Activated naive CD4-positive, alpha-beta T cell treated with anti-CD3 and anti-CD28 coated beads, Interleukin-2, amount 50 U/mL, for 24 hours (primary cell): ENCODE measurements at regions not wholly inside any gene's neighbourhood (a gene's known extent, or its start where the extent isn't known, plus 50 kb on each side); places are given as distances from the start of the nearest gene placed in this dataset.

Experiments used
- H3K27ac Mint-ChIP-seq: one replicate; pipeline ENCODE4 v1.8.0; 2021; ENCODE audit warnings: mild to moderate bottlenecking, mixed read lengths
- H3K27me3 Mint-ChIP-seq: one replicate; pipeline ENCODE4 v1.8.0; 2021; ENCODE audit warnings: mixed read lengths
- H3K36me3 Mint-ChIP-seq: one replicate; pipeline ENCODE4 v1.8.0; 2021; ENCODE audit warnings: mixed read lengths
- H3K4me1 Mint-ChIP-seq: one replicate; pipeline ENCODE4 v1.8.0; 2021; ENCODE audit warnings: mixed read lengths
- H3K4me3 Mint-ChIP-seq: one replicate; pipeline ENCODE4 v1.8.0; 2021; ENCODE audit warnings: mild to moderate bottlenecking, mixed read lengths
- H3K9me3 Mint-ChIP-seq: one replicate; pipeline ENCODE4 v1.8.0; 2021; ENCODE audit warnings: mixed read lengths

DNA sequence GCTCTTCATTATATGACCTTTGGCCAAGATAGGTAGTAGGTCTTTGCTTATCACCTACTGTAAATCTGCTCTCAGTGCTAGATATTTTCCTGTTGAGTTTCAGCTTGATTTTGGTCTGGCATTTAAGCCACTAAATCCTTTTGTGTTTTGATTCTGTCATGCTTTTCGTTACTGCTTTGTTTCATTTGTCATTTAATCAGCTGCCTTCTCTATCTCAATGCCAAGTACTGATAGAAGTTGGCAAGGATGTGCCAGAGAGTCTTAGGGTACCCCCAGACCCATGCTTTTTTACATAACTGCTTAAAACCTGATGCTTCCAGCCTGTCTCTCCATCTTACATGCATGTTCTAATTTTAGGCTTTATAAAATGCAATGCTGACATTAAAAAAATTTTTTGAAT lies 300.1 kb upstream of the SASH1 start:
- H3K36me3 Mint-ChIP-seq, result no peaks in the 10 kb centered on the region
- no peak overlapping the region for H3K27ac Mint-ChIP-seq
- no peak overlapping the region for H3K4me3 Mint-ChIP-seq
- no peaks in the 10 kb centered on the region for H3K4me1 Mint-ChIP-seq
- H3K9me3 Mint-ChIP-seq, result peaks cover 9% of the 10 kb centered on the region
- no peaks in the 10 kb centered on the region for H3K27me3 Mint-ChIP-seq

DNA sequence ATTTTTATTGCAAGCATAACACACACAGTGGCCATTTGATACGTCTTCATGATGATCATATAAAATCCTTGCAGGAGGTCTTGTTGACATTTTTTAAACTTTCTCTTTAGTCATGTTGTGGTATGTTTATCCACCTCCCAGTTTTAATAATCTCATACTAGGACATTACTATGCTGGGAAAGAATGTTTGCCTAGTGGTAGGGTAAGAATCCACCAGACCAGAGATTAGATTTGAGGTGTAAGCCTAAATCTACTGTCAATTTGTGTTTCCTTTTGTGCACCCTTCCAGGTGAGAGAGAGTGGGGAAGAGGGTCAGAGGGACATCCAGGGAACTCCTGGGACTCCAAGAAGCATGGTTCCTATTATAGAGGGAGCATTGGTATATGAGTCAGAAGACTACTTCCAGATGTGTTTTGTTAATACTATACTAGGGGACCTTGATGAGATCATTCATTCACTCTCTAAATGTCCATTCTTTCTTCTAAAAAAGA lies 298.3 kb upstream of the SASH1 start:
- no peaks in the 10 kb centered on the region for H3K36me3 Mint-ChIP-seq
- H3K27me3 Mint-ChIP-seq, result no peaks in the 10 kb centered on the region
- H3K4me1 Mint-ChIP-seq, result no peaks in the 10 kb centered on the region
- no peak overlapping the region for H3K4me3 Mint-ChIP-seq
- peaks cover 9% of the 10 kb centered on the region for H3K9me3 Mint-ChIP-seq
- no peak overlapping the region for H3K27ac Mint-ChIP-seq

GRCh38 chr6:148044921-148045320 lies 297.7 kb upstream of the SASH1 start:
- Mint-ChIP-seq H3K4me3 (no peak overlapping the region), H3K9me3 (peaks cover 15% of the 10 kb centered on the region), H3K36me3 (no peaks in the 10 kb centered on the region), H3K27ac (no peak overlapping the region), H3K4me1 (no peaks in the 10 kb centered on the region), H3K27me3 (no peaks in the 10 kb centered on the region)

DNA sequence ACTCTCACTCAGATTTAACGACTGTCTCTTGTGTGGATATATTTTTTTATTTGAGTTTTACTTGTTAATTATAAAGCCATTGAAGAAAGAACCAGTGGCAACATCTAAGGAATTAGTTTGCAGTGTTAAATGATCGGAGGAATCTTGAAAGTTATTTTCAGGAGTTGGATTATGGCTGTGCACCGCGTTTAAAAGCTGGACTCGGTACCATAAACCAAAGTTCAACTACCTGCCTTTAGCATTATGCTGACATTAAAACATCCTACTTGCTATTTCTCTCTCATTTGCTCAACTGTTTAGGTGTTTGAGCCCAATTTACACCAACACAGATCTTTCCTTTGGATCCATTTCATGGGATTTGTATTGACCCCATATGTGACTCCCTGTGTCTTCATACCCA lies 289.4 kb upstream of the SASH1 start:
- Mint-ChIP-seq H3K27ac (no peak overlapping the region), H3K36me3 (no peaks in the 10 kb centered on the region), H3K27me3 (no peaks in the 10 kb centered on the region), H3K9me3 (peaks cover 8% of the 10 kb centered on the region), H3K4me3 (no peak overlapping the region), H3K4me1 (no peaks in the 10 kb centered on the region)

DNA sequence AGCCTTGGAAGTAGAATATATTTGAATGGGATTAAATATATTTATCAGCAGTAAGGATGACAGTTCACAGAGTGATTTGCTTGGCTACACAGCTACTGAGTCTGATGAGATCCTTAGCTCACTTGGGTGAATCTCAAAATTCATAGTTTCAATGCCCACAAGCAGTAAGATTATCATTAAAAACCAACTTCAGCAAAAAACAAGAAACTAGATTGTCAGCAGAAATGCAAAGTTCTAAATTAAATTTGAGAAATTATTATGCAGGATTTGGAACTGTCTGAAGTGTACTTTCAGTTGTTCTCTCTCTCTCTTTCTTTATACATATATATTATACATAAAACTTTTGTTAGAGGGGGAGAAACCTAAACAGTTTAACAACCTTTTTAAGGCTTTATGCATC lies 288.8 kb upstream of the SASH1 start:
- no peaks in the 10 kb centered on the region for H3K27me3 Mint-ChIP-seq
- no peaks in the 10 kb centered on the region for H3K4me1 Mint-ChIP-seq
- H3K27ac Mint-ChIP-seq, result no peak overlapping the region
- H3K4me3 Mint-ChIP-seq, result no peak overlapping the region
- no peaks in the 10 kb centered on the region for H3K36me3 Mint-ChIP-seq
- H3K9me3 Mint-ChIP-seq, result peaks cover 8% of the 10 kb centered on the region

- Mint-ChIP-seq H3K27me3 (no peaks in the 10 kb centered on the region), H3K9me3 (peaks cover 12% of the 10 kb centered on the region), H3K36me3 (no peaks in the 10 kb centered on the region), H3K27ac (no peak overlapping the region), H3K4me1 (no peaks in the 10 kb centered on the region), H3K4me3 (no peak overlapping the region)
These were observed 288.4 kb upstream of the SASH1 start for GRCh38 chr6:148054219-148054618.

- Mint-ChIP-seq H3K27me3 (no peaks in the 10 kb centered on the region), H3K36me3 (no peaks in the 10 kb centered on the region), H3K27ac (no peak overlapping the region), H3K9me3 (peaks cover 8% of the 10 kb centered on the region), H3K4me3 (no peak overlapping the region), H3K4me1 (no peaks in the 10 kb centered on the region)
These were observed 287.2 kb upstream of the SASH1 start for GRCh38 chr6:148055419-148055818.

DNA sequence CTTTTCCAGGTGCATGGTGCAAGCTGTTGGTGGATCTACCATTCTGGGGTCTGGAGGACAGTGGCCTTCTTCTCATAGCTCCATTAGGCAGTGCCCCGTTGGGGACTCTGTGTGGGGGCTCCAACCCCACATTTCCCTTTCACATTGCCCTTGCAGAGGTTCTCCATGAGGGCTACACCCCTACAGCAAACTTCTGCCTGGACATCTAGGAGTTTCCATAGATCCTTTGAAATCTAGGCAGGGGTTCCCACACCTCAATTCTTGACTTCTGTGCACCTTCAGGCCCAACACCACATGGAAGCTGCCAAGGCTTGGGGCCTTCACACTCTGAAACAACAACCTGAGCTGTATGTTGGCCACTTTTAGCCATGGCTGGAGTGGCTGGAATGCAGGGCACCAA lies 282.8 kb upstream of the SASH1 start:
- Mint-ChIP-seq H3K9me3 (peaks cover 20% of the 10 kb centered on the region), H3K27ac (no peak overlapping the region), H3K27me3 (peaks cover 3% of the 10 kb centered on the region), H3K4me1 (no peaks in the 10 kb centered on the region), H3K36me3 (no peaks in the 10 kb centered on the region), H3K4me3 (no peak overlapping the region)

- H3K4me3 Mint-ChIP-seq, result no peak overlapping the region
- H3K36me3 Mint-ChIP-seq, result no peaks in the 10 kb centered on the region
- peaks cover 13% of the 10 kb centered on the region for H3K9me3 Mint-ChIP-seq
- H3K4me1 Mint-ChIP-seq, result no peaks in the 10 kb centered on the region
- H3K27ac Mint-ChIP-seq, result no peak overlapping the region
- H3K27me3 Mint-ChIP-seq, result peaks cover 3% of the 10 kb centered on the region
These were observed 278.1 kb upstream of the SASH1 start for GRCh38 chr6:148064406-148065134.

GRCh38 chr6:148068437-148069061 lies 274.1 kb upstream of the SASH1 start:
- Mint-ChIP-seq H3K27ac (no peak overlapping the region), H3K4me1 (no peaks in the 10 kb centered on the region), H3K36me3 (no peaks in the 10 kb centered on the region), H3K9me3 (peaks cover 3% of the 10 kb centered on the region), H3K4me3 (no peak overlapping the region), H3K27me3 (peaks cover 3% of the 10 kb centered on the region)

GRCh38 chr6:148069256-148069655 lies 273.4 kb upstream of the SASH1 start:
- Mint-ChIP-seq H3K4me1 (no peaks in the 10 kb centered on the region), H3K27ac (no peak overlapping the region), H3K4me3 (no peak overlapping the region), H3K27me3 (no peaks in the 10 kb centered on the region), H3K36me3 (no peaks in the 10 kb centered on the region), H3K9me3 (no peaks in the 10 kb centered on the region)

- Mint-ChIP-seq H3K27ac (no peak overlapping the region), H3K36me3 (no peaks in the 10 kb centered on the region), H3K9me3 (peaks cover 8% of the 10 kb centered on the region), H3K4me3 (no peak overlapping the region), H3K27me3 (peaks cover 5% of the 10 kb centered on the region), H3K4me1 (no peaks in the 10 kb centered on the region)
These were observed 268.3 kb upstream of the SASH1 start for GRCh38 chr6:148074291-148074690.

DNA sequence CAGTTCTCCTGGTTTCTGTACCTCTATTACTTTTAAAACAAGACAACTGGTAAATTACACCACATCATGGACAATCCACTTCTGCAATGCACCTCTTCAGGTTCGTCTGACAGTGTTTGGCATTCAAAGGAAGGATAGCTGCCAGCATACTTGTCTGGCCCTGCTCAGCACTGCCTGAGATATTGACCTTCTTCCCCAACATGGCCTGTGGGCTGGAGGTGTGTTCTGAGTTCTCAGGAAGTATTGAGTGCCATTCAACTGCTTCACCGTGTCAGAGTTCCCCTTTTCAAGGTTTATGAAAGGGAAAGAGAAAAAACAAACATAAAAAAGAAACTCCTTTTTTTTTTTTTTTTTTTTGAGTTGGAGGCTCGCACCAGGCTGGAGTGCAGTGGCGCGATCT lies 267.9 kb upstream of the SASH1 start:
- no peak overlapping the region for H3K27ac Mint-ChIP-seq
- no peaks in the 10 kb centered on the region for H3K4me1 Mint-ChIP-seq
- H3K27me3 Mint-ChIP-seq, result peaks cover 5% of the 10 kb centered on the region
- no peak overlapping the region for H3K4me3 Mint-ChIP-seq
- no peaks in the 10 kb centered on the region for H3K36me3 Mint-ChIP-seq
- peaks cover 8% of the 10 kb centered on the region for H3K9me3 Mint-ChIP-seq

DNA sequence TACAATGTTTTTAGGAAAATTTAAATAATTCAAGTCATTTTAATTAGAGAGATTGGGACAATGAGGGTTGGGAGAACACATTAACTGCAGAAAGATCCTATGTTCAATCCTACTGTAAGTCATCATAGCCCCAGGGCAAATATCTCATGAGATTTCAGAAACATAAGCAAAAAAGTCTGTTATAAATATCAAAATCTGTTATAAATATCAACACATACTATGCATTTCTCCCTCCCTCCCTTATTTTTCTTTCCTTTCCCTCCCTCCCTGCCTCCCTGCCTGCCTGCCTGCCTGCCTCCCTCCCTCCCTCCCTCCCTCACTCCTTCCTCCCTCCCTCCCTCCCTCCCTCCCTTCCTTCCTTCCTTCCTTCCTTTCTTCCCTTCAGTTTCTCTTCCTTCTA lies 267.3 kb upstream of the SASH1 start:
- Mint-ChIP-seq H3K4me1 (no peaks in the 10 kb centered on the region), H3K4me3 (no peak overlapping the region), H3K27ac (no peak overlapping the region), H3K27me3 (peaks cover 6% of the 10 kb centered on the region), H3K9me3 (peaks cover 8% of the 10 kb centered on the region), H3K36me3 (no peaks in the 10 kb centered on the region)

DNA sequence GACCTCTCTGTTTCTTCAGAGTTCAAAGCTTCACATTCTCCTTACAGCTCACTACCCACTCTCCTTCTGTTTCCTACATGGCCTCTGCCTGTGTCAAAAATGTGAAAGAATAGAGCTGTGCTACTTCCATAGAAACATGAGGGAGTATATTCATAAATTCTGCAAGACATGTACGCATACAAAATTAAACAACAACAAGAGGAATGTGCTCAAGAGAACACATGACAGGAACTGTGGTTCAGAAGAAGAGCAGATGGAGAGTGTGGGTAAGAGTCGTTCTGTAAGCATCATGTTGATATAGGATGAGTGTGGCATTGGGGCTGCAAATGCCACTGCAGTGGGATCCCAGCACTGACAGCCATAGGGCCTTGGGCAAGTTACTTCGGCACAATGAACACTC lies 266.6 kb upstream of the SASH1 start:
- Mint-ChIP-seq H3K27me3 (peaks cover 7% of the 10 kb centered on the region), H3K4me3 (no peak overlapping the region), H3K4me1 (no peaks in the 10 kb centered on the region), H3K9me3 (peaks cover 8% of the 10 kb centered on the region), H3K36me3 (no peaks in the 10 kb centered on the region), H3K27ac (no peak overlapping the region)

GRCh38 chr6:148080315-148080714 lies 262.3 kb upstream of the SASH1 start:
- peaks cover 8% of the 10 kb centered on the region for H3K9me3 Mint-ChIP-seq
- no peak overlapping the region for H3K4me3 Mint-ChIP-seq
- no peak overlapping the region for H3K27ac Mint-ChIP-seq
- no peaks in the 10 kb centered on the region for H3K4me1 Mint-ChIP-seq
- no peaks in the 10 kb centered on the region for H3K36me3 Mint-ChIP-seq
- H3K27me3 Mint-ChIP-seq, result peaks cover 9% of the 10 kb centered on the region
